Gastrocnemius medialis (tissue), 4 donors: ENCODE measurements at regions not wholly inside any gene's neighbourhood (a gene's known extent, or its start where the extent isn't known, plus 50 kb on each side); places are given as distances from the start of the nearest gene placed in this dataset.

ENCODE experiments used
- POLR2A ChIP-seq, 2 donors: fragments of 450-650 bp; IDR thresholded peaks; one replicate each; pipeline ENCODE4 v1.6.1; 2017; ENCODE audit warnings: antibody characterized with exemption in 2 of 2, mild to moderate bottlenecking in 2 of 2, moderate library complexity in 2 of 2
- TF ChIP-seq, protein P1 (sequence below), 5 experiments: fragments of 450-650 bp in 3 of 5; fragments of 200-600 bp in 2 of 5; sonication (generic) in 2 of 5; IDR thresholded peaks in 4 of 5; conservative IDR thresholded peaks in 1 of 5; 1 replicate in 4 of 5; 2 replicates in 1 of 5; pipeline ENCODE4 v1.5.1; 2016 to 2019; ENCODE audit warnings: antibody characterized with exemption in 5 of 5, mild to moderate bottlenecking in 3 of 5, moderate library complexity in 3 of 5

DNA sequence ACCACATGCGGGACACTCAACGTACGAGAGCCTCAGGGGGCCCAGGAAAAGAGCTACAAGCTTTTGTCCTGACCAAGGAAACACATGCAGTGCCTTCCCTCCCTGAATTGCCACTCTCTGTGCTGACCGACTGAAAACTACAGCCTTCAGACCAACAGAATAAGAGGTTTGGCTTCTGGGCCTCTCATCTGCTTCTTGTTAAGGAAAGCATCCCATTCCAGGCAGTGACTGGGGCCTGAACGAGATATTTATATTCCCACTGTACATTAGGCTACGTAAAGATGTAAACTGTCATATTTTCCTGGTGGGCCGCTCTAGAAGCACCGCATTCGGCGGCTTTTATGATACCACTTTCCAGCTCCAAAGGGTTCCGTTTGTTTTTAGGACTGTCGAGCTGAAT, 208.9 kb upstream of the TPM1 start:
- TF ChIP-seq, protein P1, sequence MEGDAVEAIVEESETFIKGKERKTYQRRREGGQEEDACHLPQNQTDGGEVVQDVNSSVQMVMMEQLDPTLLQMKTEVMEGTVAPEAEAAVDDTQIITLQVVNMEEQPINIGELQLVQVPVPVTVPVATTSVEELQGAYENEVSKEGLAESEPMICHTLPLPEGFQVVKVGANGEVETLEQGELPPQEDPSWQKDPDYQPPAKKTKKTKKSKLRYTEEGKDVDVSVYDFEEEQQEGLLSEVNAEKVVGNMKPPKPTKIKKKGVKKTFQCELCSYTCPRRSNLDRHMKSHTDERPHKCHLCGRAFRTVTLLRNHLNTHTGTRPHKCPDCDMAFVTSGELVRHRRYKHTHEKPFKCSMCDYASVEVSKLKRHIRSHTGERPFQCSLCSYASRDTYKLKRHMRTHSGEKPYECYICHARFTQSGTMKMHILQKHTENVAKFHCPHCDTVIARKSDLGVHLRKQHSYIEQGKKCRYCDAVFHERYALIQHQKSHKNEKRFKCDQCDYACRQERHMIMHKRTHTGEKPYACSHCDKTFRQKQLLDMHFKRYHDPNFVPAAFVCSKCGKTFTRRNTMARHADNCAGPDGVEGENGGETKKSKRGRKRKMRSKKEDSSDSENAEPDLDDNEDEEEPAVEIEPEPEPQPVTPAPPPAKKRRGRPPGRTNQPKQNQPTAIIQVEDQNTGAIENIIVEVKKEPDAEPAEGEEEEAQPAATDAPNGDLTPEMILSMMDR (IDR thresholded peaks at IDR 0.05 in 4 of 5, conservative IDR thresholded peaks at IDR 0.05 in 1 of 5): no peak
- TF ChIP-seq POLR2A (IDR thresholded peaks at IDR 0.05): no peak
